ENCODE measurements at regions not wholly inside any gene's neighbourhood (a gene's known extent, or its start where the extent isn't known, plus 50 kb on each side); places are given as distances from the start of the nearest gene placed in this dataset.

DNA sequence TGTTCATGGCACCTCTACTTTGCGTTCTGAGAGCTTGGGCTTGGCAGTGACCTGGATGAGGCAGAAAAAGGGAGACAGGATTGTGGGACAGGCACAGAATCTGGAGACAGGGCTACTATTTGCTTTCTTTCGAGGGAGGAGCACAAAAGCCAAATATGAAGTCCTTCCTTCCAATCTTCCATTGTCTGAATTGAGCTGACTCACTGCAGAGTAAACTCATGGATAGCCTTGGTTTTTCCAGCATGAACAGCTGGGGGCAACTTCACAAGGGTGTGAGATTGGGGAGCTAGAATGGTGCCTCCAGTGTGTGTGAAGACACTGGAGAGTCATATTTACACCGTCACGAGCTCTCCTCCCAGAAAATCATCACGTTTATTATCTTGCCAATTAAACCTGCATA is 55.6 kb upstream of the NRP1 start:
- 92% methylated on average over 5 of the region's 5 CpGs for WGBS, 2 experiments (ENCODE audit: low coverage in 1 of 2, low lambda C conversion rate in 2 of 2, missing lambda C conversion rate in 2 of 2)
- Histone ChIP-seq H4K20me1 (ENCODE audit: insufficient read depth) (no peaks in the 10 kb centered on the region), H3K27ac (no peak overlapping the region), H3K27me3 (replicated peaks; ENCODE audit: insufficient read depth) (no peaks in the 10 kb centered on the region), H3K9me3 (ENCODE audit: low read depth) (no peaks in the 10 kb centered on the region), H3F3A (ENCODE audit: insufficient read depth) (no peaks in the 10 kb centered on the region), H3K36me3 (ENCODE audit: low read depth) (no peaks in the 10 kb centered on the region), H3K79me2 (ENCODE audit: insufficient read depth) (no peaks in the 10 kb centered on the region), H3K4me1 (ENCODE audit: insufficient read depth) (no peaks in the 10 kb centered on the region), H3K9ac (no peak overlapping the region), H3K4me2 (ENCODE audit: unreplicated experiment) (no peak overlapping the region), H3K9me2 (ENCODE audit: insufficient read depth) (no peaks in the 10 kb centered on the region), H2AFZ (no peak overlapping the region), H3K4me3 (no peak overlapping the region)
- in situ Hi-C loops (cut with MboI), result no loop called here
- no peak for DNase-seq
- TF ChIP-seq EZH2 (IDR thresholded peaks at IDR 0.05; ENCODE audit: insufficient read depth, poor library complexity, severe bottlenecking) (no peak), EZH2phosphoT487 (IDR thresholded peaks at IDR 0.05; ENCODE audit: insufficient read depth, low read depth) (no peak)

DNA sequence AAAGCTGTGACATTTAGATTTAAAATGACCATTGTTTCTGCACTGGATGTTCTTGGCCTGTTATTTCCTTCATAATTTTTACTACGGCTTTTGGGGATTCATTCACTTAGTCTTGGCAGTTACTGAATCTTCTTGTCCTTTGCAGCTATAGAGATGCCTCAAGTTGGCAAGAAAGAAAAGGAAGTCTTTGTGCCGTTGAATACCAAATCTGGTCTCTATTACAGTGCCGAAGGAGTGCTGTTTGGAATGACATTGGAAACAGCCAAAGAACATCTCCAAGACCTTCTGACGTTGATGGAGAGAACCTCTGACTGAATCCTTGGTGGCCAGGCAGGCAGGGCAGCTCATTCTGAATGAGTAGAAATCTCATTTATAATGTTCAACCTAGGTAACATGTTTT is 54.3 kb upstream of the NRP1 start:
- H3K27ac ChIP-seq, result no peak overlapping the region
- 39 to 42% methylated on average over 4 of the region's 4 CpGs for WGBS, 2 experiments (ENCODE audit: low coverage in 1 of 2, low lambda C conversion rate in 2 of 2, missing lambda C conversion rate in 2 of 2)
- H3K9ac ChIP-seq, result no peak overlapping the region
- DNase-seq, result no peak
- no peaks in the 10 kb centered on the region for H3K36me3 ChIP-seq (ENCODE audit: low read depth)
- TF ChIP-seq EZH2 (IDR thresholded peaks at IDR 0.05; ENCODE audit: insufficient read depth, poor library complexity, severe bottlenecking), result no peak
- no peak for TF ChIP-seq EZH2phosphoT487 (IDR thresholded peaks at IDR 0.05; ENCODE audit: insufficient read depth, low read depth)
- no peaks in the 10 kb centered on the region for H3K27me3 ChIP-seq (replicated peaks; ENCODE audit: insufficient read depth)
- no peaks in the 10 kb centered on the region for H3K79me2 ChIP-seq (ENCODE audit: insufficient read depth)
- in situ Hi-C loops (cut with MboI), result no loop called here
- no peaks in the 10 kb centered on the region for H3F3A ChIP-seq (ENCODE audit: insufficient read depth)
- no peaks in the 10 kb centered on the region for H3K9me3 ChIP-seq (ENCODE audit: low read depth)
- H3K4me2 ChIP-seq (ENCODE audit: unreplicated experiment), result no peak overlapping the region
- no peaks in the 10 kb centered on the region for H4K20me1 ChIP-seq (ENCODE audit: insufficient read depth)
- H3K4me3 ChIP-seq, result no peak overlapping the region
- H3K9me2 ChIP-seq (ENCODE audit: insufficient read depth), result no peaks in the 10 kb centered on the region
- peaks cover 1% of the 10 kb centered on the region for H3K4me1 ChIP-seq (ENCODE audit: insufficient read depth)
- H2AFZ ChIP-seq, result peak overlapping the region; percentile 45

DNA sequence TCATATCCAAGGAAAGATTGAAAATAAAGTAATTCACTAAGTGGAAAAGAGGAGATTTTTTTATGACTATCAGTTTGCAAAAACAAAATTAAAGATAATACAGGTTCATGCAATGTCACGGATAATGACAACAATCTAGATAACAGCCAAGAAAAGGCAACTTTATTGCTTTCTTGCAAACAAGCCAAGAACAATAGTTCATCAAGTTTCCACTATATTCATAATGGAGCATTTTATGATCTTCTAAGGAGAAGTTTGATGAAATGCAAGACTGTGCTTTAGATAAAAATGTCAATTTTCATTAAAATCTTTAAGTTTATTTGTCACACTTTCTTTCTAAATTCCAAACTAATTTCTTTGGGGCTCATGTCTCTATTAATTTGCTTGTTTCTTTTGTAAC is 53.9 kb upstream of the NRP1 start:
- Histone ChIP-seq H3K4me3 (no peak overlapping the region), H3K27ac (no peak overlapping the region), H3K79me2 (ENCODE audit: insufficient read depth) (no peaks in the 10 kb centered on the region), H2AFZ (peak overlapping the region; percentile 45), H3K4me2 (ENCODE audit: unreplicated experiment) (no peak overlapping the region), H3K4me1 (ENCODE audit: insufficient read depth) (peaks cover 5% of the 10 kb centered on the region), H3K9me3 (ENCODE audit: low read depth) (no peaks in the 10 kb centered on the region), H3K27me3 (replicated peaks; ENCODE audit: insufficient read depth) (no peaks in the 10 kb centered on the region), H4K20me1 (ENCODE audit: insufficient read depth) (no peaks in the 10 kb centered on the region), H3F3A (ENCODE audit: insufficient read depth) (peaks cover 3% of the 10 kb centered on the region; the same call in 1 of the 2 replicates), H3K36me3 (ENCODE audit: low read depth) (no peaks in the 10 kb centered on the region), H3K9ac (no peak overlapping the region), H3K9me2 (ENCODE audit: insufficient read depth) (no peaks in the 10 kb centered on the region)
- TF ChIP-seq EZH2 (IDR thresholded peaks at IDR 0.05; ENCODE audit: insufficient read depth, poor library complexity, severe bottlenecking) (no peak), EZH2phosphoT487 (IDR thresholded peaks at IDR 0.05; ENCODE audit: insufficient read depth, low read depth) (no peak)
- no peak for DNase-seq
- WGBS, 2 experiments (ENCODE audit: low coverage in 1 of 2, low lambda C conversion rate in 2 of 2, missing lambda C conversion rate in 2 of 2), result 90 to 94% methylated on average over 1 of the region's 1 CpG
- in situ Hi-C loops (cut with MboI), result no loop called here

DNA sequence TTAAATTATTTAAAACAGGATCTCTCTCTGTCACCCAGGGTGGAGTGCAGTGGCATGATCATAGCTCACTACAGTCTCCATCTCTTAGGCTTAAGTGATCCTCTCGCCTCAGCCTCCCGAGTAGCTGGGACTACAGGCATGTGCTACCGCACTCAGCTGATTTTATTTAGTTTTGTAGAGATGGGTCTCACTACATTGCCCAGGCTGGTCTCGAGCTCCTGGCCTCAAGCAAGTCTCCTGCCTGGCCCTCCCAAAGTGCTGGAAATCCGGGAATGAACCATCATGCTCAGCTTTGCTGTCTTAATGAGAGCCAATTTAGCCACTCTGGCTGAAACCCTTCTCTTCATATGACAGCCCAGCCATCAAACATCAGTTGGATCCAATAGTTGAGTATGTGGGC is 53.3 kb upstream of the NRP1 start:
- TF ChIP-seq EZH2phosphoT487 (IDR thresholded peaks at IDR 0.05; ENCODE audit: insufficient read depth, low read depth) (no peak), EZH2 (IDR thresholded peaks at IDR 0.05; ENCODE audit: insufficient read depth, poor library complexity, severe bottlenecking) (no peak)
- no peaks in the 10 kb centered on the region for H3K79me2 ChIP-seq (ENCODE audit: insufficient read depth)
- H3K4me1 ChIP-seq (ENCODE audit: insufficient read depth), result peaks cover 12% of the 10 kb centered on the region
- H3F3A ChIP-seq (ENCODE audit: insufficient read depth), result peaks cover 10% of the 10 kb centered on the region
- no peak for DNase-seq
- H3K27me3 ChIP-seq (replicated peaks; ENCODE audit: insufficient read depth), result no peaks in the 10 kb centered on the region
- WGBS, 2 experiments (ENCODE audit: low coverage in 1 of 2, low lambda C conversion rate in 2 of 2, missing lambda C conversion rate in 2 of 2), result 94 to 95% methylated on average over 5 of the region's 5 CpGs
- no peaks in the 10 kb centered on the region for H3K9me2 ChIP-seq (ENCODE audit: insufficient read depth)
- H2AFZ ChIP-seq, result no peak overlapping the region
- no peak overlapping the region for H3K4me3 ChIP-seq
- in situ Hi-C loops (cut with MboI), result no loop called here
- no peak overlapping the region for H3K9ac ChIP-seq
- no peak overlapping the region for H3K4me2 ChIP-seq (ENCODE audit: unreplicated experiment)
- H3K9me3 ChIP-seq (ENCODE audit: low read depth), result no peaks in the 10 kb centered on the region
- H3K36me3 ChIP-seq (ENCODE audit: low read depth), result no peaks in the 10 kb centered on the region
- no peak overlapping the region for H3K27ac ChIP-seq
- no peaks in the 10 kb centered on the region for H4K20me1 ChIP-seq (ENCODE audit: insufficient read depth)

DNA sequence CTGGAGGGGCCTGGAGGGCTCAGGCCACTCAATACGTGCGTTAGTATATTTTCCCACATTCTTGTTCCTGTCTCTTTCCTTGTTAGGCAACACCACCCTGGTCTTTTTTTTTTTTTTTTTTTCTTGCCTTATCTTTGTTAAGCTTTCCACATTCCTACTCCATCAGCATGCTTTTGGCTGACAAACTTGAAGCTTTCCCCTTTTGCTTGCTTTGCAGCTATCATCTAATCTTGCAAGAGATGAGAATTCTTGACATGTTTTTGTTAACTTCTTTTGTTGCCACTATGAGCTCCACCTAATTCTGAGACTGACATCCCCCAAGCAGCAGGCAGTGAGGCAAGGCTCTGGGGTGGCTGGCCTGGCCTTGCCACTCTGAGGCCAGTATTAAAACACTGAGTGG is 52.5 kb upstream of the NRP1 start:
- H3K27ac ChIP-seq, result no peak overlapping the region
- H3K4me1 ChIP-seq (ENCODE audit: insufficient read depth), result peaks cover 18% of the 10 kb centered on the region
- H3K79me2 ChIP-seq (ENCODE audit: insufficient read depth), result no peaks in the 10 kb centered on the region
- no peaks in the 10 kb centered on the region for H4K20me1 ChIP-seq (ENCODE audit: insufficient read depth)
- in situ Hi-C loops (cut with MboI), result no loop called here
- no peak overlapping the region for H3K4me3 ChIP-seq
- 81 to 91% methylated on average over 2 of the region's 2 CpGs for WGBS, 2 experiments (ENCODE audit: low coverage in 1 of 2, low lambda C conversion rate in 2 of 2, missing lambda C conversion rate in 2 of 2)
- no peak overlapping the region for H2AFZ ChIP-seq
- no peak for DNase-seq
- no peaks in the 10 kb centered on the region for H3K36me3 ChIP-seq (ENCODE audit: low read depth)
- no peak overlapping the region for H3K4me2 ChIP-seq (ENCODE audit: unreplicated experiment)
- TF ChIP-seq EZH2 (IDR thresholded peaks at IDR 0.05; ENCODE audit: insufficient read depth, poor library complexity, severe bottlenecking) (no peak), EZH2phosphoT487 (IDR thresholded peaks at IDR 0.05; ENCODE audit: insufficient read depth, low read depth) (no peak)
- H3K9ac ChIP-seq, result no peak overlapping the region
- no peaks in the 10 kb centered on the region for H3K9me3 ChIP-seq (ENCODE audit: low read depth)
- no peaks in the 10 kb centered on the region for H3K9me2 ChIP-seq (ENCODE audit: insufficient read depth)
- H3K27me3 ChIP-seq (replicated peaks; ENCODE audit: insufficient read depth), result no peaks in the 10 kb centered on the region
- H3F3A ChIP-seq (ENCODE audit: insufficient read depth), result peaks cover 17% of the 10 kb centered on the region
